GM21367 (cell line): ENCODE measurements at regions not wholly inside any gene's neighbourhood (a gene's known extent, or its start where the extent isn't known, plus 50 kb on each side); places are given as distances from the start of the nearest gene placed in this dataset.
"Not testable (repeated sequence)": the region's sequence is repeated elsewhere in the genome, so short reads cannot be mapped to it uniquely, and the experiment has no call there.

Experiments used
- ATAC-seq: cut with Tn5 transposase; IDR thresholded peaks from one replicate; pipeline ENCODE4 v1.9.1; 2021; ENCODE audit not compliant: unreplicated experiment

DNA sequence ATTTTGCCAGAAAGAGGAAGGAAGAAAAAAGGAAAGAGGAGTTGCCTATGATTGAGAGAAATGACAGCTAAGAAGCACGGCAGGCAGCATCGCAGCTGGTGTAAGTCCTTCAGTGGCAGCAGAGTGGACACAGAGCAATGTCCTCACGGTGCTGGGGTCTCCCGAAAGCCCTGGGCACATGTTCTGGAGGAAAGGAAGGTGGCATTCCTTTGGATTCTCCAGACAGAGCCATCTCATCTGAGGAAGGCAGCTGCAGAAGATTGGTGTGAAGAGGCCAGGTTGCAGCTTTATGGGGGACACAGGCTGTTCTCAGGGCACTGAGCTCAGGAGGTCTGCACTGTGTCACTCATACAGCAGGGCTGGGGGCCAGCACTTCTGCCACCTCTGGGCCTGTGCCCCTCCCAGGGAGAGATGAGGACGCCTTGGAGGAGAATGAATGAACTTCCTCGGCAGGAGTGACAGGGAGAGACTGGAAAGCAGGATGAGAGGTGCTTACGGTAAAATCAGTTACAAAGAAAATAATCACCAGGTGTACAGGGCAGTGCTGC lies 252.0 kb upstream of the MYT1L start:
- ATAC-seq = no peak

DNA sequence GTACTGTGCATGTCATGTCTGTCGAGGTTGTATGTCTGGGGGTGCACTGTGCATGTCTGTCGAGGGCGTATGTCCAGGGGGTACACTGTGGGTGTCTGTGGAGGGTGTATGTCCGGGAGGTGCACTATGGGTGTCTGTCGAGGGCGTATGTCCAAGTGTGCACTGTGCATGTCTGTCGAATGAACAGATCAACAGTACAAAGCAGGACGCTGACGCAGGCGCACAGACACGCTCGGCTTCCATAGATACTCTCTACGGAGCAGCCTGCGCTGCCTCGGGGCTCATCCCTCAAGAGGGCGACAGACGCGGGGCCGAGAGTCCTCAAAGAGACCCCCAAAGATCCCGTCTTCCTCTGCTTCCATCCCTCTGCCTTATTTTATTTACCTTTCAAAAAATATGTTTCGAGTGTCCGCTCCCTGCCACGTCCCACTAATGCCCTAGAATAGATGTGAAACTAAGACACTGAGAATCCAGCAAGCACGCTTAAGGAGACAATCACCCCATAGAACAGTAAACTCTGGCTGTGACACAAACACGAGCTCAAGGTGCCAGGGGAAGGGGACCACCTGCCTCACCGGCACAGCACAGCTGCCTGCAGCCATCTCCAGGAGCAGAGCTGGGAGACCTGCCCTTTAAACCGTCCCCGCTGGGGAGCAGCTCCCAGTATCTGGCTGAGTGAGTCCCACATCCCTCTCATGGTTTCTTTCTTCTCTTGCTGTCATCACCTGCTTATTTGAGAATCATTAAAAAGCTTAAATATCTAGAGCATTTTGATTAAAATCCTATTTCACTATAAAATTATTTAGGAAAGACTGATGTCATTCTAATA lies 250.5 kb upstream of the MYT1L start:
- no peak for ATAC-seq

- ATAC-seq = not testable (repeated sequence)
Observed at GRCh38 chr2:2580841-2581240, 249.8 kb upstream of the MYT1L start.

DNA sequence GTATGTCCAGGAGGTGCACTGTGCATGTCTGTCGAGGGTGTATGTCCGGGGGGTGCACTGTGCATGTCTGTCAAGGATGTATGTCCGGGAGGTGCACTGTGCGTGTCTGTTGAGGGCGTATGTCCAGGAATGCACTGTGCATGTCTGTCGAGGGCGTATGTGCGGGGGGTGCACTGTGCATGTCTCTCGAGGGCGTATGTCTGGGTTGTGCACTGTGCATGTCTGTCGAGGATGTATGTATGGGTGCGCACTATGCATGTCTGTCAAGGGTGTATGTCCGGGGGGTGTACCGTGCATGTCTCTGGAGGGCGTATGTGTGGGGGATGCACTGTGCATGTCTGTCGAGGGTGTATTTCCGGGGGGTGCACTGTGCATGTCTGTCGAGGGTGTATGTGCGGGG lies 249.3 kb upstream of the MYT1L start:
- no peak for ATAC-seq

- ATAC-seq = no peak
Observed at GRCh38 chr2:2579814-2580213, 248.7 kb upstream of the MYT1L start.

GRCh38 chr2:2577407-2577831 lies 246.3 kb upstream of the MYT1L start:
- no peak for ATAC-seq

GRCh38 chr2:2575870-2576386 lies 244.9 kb upstream of the MYT1L start:
- ATAC-seq = no peak

GRCh38 chr2:2575181-2575577 lies 244.1 kb upstream of the MYT1L start:
- ATAC-seq = no peak

- no peak for ATAC-seq
Observed at GRCh38 chr2:2574401-2575180, 243.5 kb upstream of the MYT1L start.

DNA sequence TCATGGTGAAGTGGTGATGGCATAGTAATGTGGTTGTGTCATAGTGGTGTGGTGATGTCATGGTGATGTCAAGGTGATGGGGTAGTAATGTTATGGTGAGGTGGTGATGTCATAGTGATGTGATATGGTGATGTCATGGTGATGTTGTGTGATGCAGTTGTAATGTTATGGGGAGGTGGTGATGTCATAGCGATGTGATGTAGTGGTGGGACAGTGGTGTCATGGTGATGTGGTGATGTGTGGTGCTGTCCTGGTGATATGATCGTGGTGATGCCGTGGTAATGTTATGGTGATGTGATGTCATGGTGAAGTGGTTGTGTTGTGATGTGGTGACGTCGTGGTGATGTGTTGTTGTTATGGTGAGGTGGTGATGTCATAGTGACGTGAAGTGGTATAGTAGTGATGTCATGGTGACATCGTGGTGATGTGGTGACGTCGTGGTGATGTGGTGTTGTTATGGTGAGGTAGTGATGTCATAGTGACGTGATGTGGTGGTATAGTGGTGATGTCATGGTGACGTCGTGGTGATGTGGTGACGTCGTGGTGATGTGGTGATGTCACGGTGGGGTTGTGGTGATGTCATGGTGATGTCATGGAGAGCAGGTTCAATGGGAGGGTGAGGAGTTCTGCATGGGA lies 242.7 kb upstream of the MYT1L start:
- no peak for ATAC-seq

DNA sequence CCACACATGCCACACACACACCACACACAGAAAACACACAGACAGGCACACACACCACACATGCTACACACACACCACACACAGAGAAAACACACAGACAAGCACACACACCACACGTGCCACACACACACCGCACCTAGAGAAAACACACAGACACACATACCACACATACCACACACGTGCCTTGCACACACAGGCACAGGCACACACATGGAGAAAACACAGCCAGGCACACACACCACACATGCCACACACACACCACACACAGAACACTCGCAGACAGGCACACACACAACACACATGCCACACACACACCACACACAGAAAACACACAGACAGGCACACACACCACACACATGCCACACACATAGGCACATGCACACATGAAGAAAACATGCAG lies 242.1 kb upstream of the MYT1L start:
- ATAC-seq = no peak

DNA sequence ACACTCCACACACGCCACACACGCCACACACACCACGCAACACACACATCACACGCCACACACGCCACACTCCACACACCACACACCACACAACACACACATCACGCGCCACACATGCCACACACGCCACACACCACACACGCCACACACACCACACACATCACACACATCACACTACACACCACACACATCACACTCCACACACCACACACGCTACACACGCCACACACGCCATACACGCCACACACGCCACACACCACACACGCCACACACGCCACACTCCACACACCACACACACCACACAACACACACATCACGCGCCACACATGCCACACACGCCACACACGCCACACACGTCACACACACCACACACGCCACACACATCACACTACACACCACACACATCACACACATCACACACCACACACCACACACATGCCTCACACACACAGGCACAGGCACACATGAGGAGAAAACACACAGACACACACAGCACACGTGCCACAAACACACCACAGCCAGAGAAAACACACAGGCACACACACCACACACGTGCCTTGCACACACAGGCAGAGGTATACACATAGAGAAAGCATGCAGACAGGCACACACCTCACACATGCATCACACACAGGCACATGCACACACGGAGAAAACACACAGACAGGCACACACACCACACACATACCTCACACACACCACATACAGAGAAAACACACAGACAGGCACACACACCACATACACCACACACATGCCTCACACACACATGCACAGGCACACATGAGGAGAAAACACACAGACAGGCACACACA lies 241.5 kb upstream of the MYT1L start:
- ATAC-seq = no peak

DNA sequence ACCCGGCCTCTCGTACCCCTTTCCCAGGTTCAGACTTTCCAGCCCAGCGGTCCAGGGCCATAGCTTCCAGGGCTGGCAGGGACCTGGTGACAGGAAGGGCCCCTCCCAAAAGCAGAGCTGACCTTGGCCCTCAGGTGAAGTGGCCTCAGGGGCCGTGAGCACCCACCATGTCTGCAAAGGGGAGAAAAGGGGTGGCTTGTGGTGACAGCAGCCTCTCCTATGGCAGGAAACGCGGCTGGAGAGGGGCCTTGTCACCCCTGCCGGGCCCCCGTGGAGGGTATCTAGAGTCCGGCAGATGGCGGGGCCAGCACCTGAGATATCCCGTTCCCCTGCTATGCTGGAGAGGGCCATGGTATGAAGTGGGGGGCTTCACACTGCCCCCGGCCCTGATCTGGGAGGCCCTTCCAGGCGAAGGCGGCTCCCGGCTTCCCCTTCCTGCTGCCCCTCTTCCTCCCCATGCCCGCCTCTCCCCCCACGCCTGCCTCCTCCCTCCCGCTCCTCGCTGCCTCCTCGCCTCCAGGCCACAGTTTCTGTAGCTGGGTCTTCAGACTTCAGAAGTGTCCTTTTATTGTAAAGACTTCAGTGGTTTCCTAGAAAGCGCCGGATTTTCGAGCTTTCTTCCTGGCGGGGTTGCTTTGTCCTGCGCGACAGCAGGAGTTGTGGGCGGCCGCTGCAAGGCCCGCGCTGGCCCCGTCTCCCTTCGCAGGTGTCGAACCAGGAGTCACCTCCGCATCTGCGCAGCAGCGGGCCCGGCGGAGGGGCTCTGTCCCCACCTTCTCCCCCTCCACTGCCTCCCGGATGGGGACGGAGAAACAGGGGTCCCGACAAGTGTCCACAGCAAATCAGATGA lies 240.5 kb upstream of the MYT1L start:
- no peak for ATAC-seq

DNA sequence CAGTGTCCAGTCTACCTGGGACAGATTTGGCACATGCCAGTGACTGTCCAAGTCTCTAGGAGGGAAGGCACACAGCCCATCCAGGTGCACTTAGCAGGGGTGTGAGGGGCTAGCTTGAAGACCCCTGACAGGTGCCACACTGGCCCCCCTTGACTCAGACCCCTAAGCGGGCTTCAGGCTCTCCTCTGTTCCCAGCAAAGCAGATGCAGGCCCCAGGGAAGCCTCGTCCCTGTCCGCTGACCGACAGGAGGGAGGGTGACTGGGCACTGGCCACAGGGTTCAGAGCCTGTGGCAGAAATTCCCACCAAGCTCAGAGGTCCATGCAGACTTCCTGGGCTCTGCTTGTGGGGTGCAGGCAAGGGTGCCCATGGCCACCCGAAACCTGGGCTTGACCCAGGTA lies 239.8 kb upstream of the MYT1L start:
- no peak for ATAC-seq

- ATAC-seq = no peak
Observed at GRCh38 chr2:2570360-2570759, 239.3 kb upstream of the MYT1L start.

DNA sequence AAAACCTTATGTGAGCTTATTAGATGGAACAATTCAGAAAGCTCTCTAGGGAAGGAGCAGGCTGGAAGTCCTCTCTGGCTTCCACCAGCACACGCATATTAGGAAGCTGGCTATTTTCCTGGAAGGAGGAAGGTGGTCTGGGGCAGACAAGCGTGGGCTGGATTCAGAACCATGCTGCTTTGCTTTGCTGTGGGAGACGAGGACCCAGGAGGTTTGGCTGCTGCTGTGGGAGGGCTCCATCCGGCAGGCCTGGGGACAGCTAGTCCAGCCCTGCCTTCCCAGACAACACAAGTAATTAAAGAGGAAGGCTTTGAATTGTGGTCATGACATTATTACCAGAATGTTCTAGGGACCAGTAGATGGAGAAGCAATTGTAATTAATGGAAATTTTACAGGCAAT lies 238.8 kb upstream of the MYT1L start:
- ATAC-seq = no peak

DNA sequence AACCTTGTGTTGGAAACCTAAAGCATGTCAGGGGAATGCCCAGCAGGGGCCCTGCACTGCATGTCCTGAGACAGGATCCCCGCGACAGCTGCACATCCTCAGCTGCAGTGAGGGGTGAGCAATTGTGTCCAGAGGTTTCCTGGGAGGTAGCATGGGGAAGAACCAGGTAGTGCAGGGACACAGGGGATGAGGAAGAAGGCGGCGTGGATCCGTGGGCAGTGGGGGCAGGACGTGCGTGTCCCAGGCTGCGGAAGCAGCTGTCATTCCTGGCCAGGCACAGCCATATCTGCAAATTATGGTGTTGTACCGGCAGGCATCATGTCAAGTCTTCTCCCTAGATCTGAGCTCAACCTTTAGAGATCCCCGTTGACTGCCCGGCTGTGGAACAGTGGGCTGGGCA lies 238.2 kb upstream of the MYT1L start:
- ATAC-seq = no peak

- ATAC-seq = no peak
Observed at GRCh38 chr2:2568411-2568810, 237.3 kb upstream of the MYT1L start.

GRCh38 chr2:2567776-2568175 lies 236.7 kb upstream of the MYT1L start:
- no peak for ATAC-seq
